ENCODE measurements at regions not wholly inside any gene's neighbourhood (a gene's known extent, or its start where the extent isn't known, plus 50 kb on each side); places are given as distances from the start of the nearest gene placed in this dataset.

- no peak for TF ChIP-seq CTCF (conservative IDR thresholded peaks at IDR 0.05 in 1 of 2, IDR thresholded peaks at IDR 0.05 in 1 of 2; ENCODE audit: extremely low read depth in 1 of 2, insufficient read depth in 1 of 2, low read depth in 1 of 2, low read length in 2 of 2)
- TF ChIP-seq EZH2 (IDR thresholded peaks at IDR 0.05; ENCODE audit: borderline replicate concordance, low read length) = no peak
Observed at GRCh38 chr5:106691701-106692100, 979.0 kb downstream of the EFNA5 start.

Data from mammary epithelial cell (primary cell).